Activated T-cell treated with anti-CD3 and anti-CD28 coated beads, Interleukin-2, amount 50 U/mL, for 24 hours (primary cell): ENCODE measurements at regions not wholly inside any gene's neighbourhood (a gene's known extent, or its start where the extent isn't known, plus 50 kb on each side); places are given as distances from the start of the nearest gene placed in this dataset.
"Not testable (repeated sequence)": the region's sequence is repeated elsewhere in the genome, so short reads cannot be mapped to it uniquely, and the experiment has no call there.

Experiments used
- DNase-seq: peaks from one replicate; pipeline ENCODE4 v3.0.0-alpha.2; 2020
- H3K27ac Mint-ChIP-seq: 2 replicates; pipeline ENCODE4 v1.8.0; 2020; ENCODE audit warnings: mild to moderate bottlenecking, mixed read lengths
- H3K27me3 Mint-ChIP-seq: 2 replicates; pipeline ENCODE4 v1.8.0; 2020; ENCODE audit warnings: mixed read lengths
- H3K36me3 Mint-ChIP-seq: 2 replicates; pipeline ENCODE4 v1.8.0; 2020; ENCODE audit warnings: low read depth, mixed read lengths
- H3K4me1 Mint-ChIP-seq: 2 replicates; pipeline ENCODE4 v1.8.0; 2020; ENCODE audit warnings: low read depth, mixed read lengths
- H3K4me3 Mint-ChIP-seq: 2 replicates; pipeline ENCODE4 v1.8.0; 2020; ENCODE audit warnings: mild to moderate bottlenecking, moderate library complexity, mixed read lengths
- H3K9me3 Mint-ChIP-seq: 2 replicates; pipeline ENCODE4 v1.8.0; 2020; ENCODE audit warnings: mixed read lengths

DNA sequence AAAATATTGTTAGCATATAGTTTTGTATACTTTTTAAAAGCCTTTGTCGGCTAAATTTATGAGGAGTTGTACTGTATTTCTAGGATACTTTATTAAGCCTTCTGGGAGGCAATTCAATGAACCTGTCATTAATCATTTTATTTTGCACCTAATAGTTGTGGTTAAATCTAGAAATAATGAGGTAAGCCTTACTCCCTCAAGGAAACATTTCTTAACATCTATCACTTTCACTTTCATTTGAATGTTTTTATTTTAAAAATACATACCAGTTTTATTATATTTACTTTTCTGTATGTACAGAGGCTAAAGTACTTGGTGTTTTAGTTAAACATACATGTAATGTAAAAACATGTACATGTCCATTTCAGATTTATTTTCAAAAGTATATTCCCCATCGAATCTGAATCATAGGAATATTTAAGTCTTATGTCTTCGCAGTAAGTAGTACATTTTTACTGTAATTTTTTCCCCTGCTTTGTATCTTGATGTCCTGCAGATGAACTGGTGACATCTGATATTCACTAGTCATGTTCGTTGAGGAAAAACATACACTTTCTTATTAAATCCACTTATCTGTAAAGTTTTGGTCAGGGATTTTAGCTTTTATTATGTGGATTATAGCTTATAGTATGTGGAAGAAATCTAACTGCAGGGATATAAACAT, 82.8 kb downstream of the DISP1 start:
- H3K4me1 Mint-ChIP-seq: peaks cover 21% of the 10 kb centered on the region
- peak overlapping the region; percentile 87 for H3K27ac Mint-ChIP-seq
- DNase-seq: no peak
- peak overlapping the region; percentile 59 for H3K4me3 Mint-ChIP-seq
- H3K27me3 Mint-ChIP-seq: no peaks in the 10 kb centered on the region
- H3K9me3 Mint-ChIP-seq: peaks cover 3% of the 10 kb centered on the region
- H3K36me3 Mint-ChIP-seq: peaks cover 8% of the 10 kb centered on the region

GRCh38 chr1:222898191-222898527, 83.3 kb downstream of the DISP1 start:
- no peak for DNase-seq
- Mint-ChIP-seq H3K27ac (peak overlapping the region; percentile 87), H3K27me3 (no peaks in the 10 kb centered on the region), H3K36me3 (peaks cover 8% of the 10 kb centered on the region), H3K4me3 (peak overlapping the region; percentile 59), H3K9me3 (peaks cover 3% of the 10 kb centered on the region), H3K4me1 (peaks cover 21% of the 10 kb centered on the region)

GRCh38 chr1:222899471-222899870, 84.6 kb downstream of the DISP1 start:
- H3K4me3 Mint-ChIP-seq: no peak overlapping the region
- H3K36me3 Mint-ChIP-seq: peaks cover 8% of the 10 kb centered on the region
- no peak for DNase-seq
- H3K27me3 Mint-ChIP-seq: no peaks in the 10 kb centered on the region
- H3K27ac Mint-ChIP-seq: no peak overlapping the region
- peaks cover 21% of the 10 kb centered on the region for H3K4me1 Mint-ChIP-seq
- peaks cover 3% of the 10 kb centered on the region for H3K9me3 Mint-ChIP-seq

DNA sequence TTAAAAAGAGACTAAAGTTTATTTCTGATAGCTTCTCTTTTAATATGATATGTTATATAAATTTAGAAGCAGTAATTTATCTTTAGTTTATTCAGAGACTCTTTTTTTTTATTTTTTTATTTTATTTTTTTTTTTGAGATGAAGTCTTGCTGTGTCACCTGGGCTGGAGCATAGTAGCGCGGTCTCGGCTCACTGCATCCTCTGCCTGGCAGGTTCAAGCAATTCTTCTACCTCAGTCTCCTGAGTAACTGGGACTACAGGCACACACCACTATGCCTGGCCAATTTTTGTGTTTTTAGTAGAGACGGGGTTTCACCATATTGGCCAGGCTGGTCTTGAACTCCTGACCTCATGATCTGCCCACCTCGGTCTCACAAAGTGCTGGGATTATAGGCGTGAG, 89.6 kb downstream of the DISP1 start:
- no peak for DNase-seq
- Mint-ChIP-seq H3K4me1 (no peaks in the 10 kb centered on the region), H3K27ac (no peak overlapping the region), H3K9me3 (peaks cover 3% of the 10 kb centered on the region), H3K36me3 (peaks cover 8% of the 10 kb centered on the region), H3K27me3 (no peaks in the 10 kb centered on the region), H3K4me3 (no peak overlapping the region)

GRCh38 chr1:222905151-222905550, 90.3 kb downstream of the DISP1 start:
- H3K9me3 Mint-ChIP-seq: peaks cover 3% of the 10 kb centered on the region

GRCh38 chr1:222906271-222906739, 91.5 kb downstream of the DISP1 start:
- H3K4me3 Mint-ChIP-seq, H3K4me1 Mint-ChIP-seq, H3K36me3 Mint-ChIP-seq, H3K27me3 Mint-ChIP-seq, H3K27ac Mint-ChIP-seq, H3K9me3 Mint-ChIP-seq, DNase-seq: not testable (repeated sequence)

More at GRCh38 chr1:222905151-222905550, 90.3 kb downstream of the DISP1 start:
- no peak overlapping the region for H3K4me3 Mint-ChIP-seq
- peaks cover 8% of the 10 kb centered on the region for H3K36me3 Mint-ChIP-seq
- no peaks in the 10 kb centered on the region for H3K27me3 Mint-ChIP-seq
- no peaks in the 10 kb centered on the region for H3K4me1 Mint-ChIP-seq
- no peak overlapping the region for H3K27ac Mint-ChIP-seq
- no peak for DNase-seq

- no peak overlapping the region for H3K4me3 Mint-ChIP-seq
- no peaks in the 10 kb centered on the region for H3K9me3 Mint-ChIP-seq
- H3K27ac Mint-ChIP-seq: no peak overlapping the region
- no peak for DNase-seq
- H3K36me3 Mint-ChIP-seq: no peaks in the 10 kb centered on the region
- no peaks in the 10 kb centered on the region for H3K27me3 Mint-ChIP-seq
- H3K4me1 Mint-ChIP-seq: peaks cover 3% of the 10 kb centered on the region
Measured at GRCh38 chr1:222909586-222909985, 94.7 kb downstream of the DISP1 start.

DNA sequence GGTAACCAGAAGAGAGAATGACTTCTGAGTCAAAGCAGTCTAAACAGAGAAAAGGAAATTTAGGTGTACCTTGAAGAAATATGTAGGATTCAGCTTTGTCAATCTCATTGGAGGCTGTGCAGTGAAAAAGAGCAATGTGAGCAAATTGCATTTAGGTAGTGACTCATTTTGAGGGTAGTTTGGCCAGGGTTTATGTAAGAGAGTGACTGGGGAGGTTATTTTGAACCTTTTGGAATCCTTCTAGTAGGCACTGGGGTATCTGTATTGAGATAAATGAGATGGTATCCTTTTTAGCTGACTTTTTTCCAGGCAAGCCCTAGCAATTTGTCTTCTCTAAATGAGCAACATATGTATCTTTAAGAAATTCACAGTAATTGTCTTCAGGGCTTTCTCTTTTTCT, 95.9 kb downstream of the DISP1 start:
- H3K27ac Mint-ChIP-seq: no peak overlapping the region
- H3K4me1 Mint-ChIP-seq: peaks cover 3% of the 10 kb centered on the region
- DNase-seq: no peak
- H3K4me3 Mint-ChIP-seq: no peak overlapping the region
- no peaks in the 10 kb centered on the region for H3K27me3 Mint-ChIP-seq
- H3K36me3 Mint-ChIP-seq: no peaks in the 10 kb centered on the region
- peaks cover 6% of the 10 kb centered on the region for H3K9me3 Mint-ChIP-seq

DNA sequence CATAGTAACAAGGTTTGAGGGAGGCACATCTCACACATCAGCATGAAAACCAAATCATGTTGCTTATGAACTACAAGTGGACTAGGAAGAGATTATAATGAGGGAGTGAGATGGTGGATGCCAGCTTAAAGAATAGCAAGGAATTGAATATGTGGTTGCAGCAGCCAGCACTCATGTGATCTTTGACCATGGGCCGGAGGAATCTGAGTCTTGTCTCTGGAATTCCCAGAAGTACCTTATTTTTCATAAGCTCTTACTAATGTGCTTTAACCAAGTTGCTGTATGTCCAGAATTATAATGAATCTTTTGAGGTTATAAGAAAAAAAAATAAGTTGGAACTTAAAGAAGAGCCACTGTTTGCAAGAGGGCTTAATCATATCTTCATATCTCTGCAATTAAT, 97.0 kb downstream of the DISP1 start:
- DNase-seq: no peak
- H3K27ac Mint-ChIP-seq: no peak overlapping the region
- H3K9me3 Mint-ChIP-seq: peaks cover 10% of the 10 kb centered on the region
- H3K27me3 Mint-ChIP-seq: no peaks in the 10 kb centered on the region
- H3K4me3 Mint-ChIP-seq: no peak overlapping the region
- no peaks in the 10 kb centered on the region for H3K36me3 Mint-ChIP-seq
- peaks cover 3% of the 10 kb centered on the region for H3K4me1 Mint-ChIP-seq

DNA sequence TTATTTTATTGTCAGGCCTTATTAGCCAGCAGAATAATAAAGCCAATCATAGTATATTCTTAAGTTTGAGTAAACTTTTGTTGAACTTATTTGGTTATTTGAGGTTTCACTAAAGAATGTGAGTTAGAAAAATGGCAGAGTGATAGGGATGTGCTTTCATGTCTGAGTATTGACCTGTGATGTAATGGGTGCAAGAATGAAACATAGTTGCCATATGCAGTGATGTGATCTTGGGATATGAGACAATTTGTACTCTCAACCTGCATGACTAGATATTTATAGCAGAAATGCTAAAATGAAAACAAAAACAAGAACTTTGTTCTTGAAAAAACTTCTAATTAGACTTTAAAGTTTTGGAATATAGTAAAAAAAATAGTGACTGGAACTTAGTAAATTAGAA, 97.9 kb downstream of the DISP1 start:
- Mint-ChIP-seq H3K27me3 (no peaks in the 10 kb centered on the region), H3K27ac (no peak overlapping the region), H3K36me3 (peaks cover 2% of the 10 kb centered on the region), H3K9me3 (peaks cover 18% of the 10 kb centered on the region), H3K4me1 (peaks cover 3% of the 10 kb centered on the region), H3K4me3 (no peak overlapping the region)
- DNase-seq: no peak

- peaks cover 19% of the 10 kb centered on the region for H3K9me3 Mint-ChIP-seq
- DNase-seq: no peak
- H3K36me3 Mint-ChIP-seq: peaks cover 4% of the 10 kb centered on the region
- H3K27me3 Mint-ChIP-seq: no peaks in the 10 kb centered on the region
- no peak overlapping the region for H3K4me3 Mint-ChIP-seq
- peaks cover 3% of the 10 kb centered on the region for H3K4me1 Mint-ChIP-seq
- H3K27ac Mint-ChIP-seq: no peak overlapping the region
Measured at GRCh38 chr1:222914861-222915632, 100.2 kb downstream of the DISP1 start.

GRCh38 chr1:222916100-222916499, 101.3 kb downstream of the DISP1 start:
- Mint-ChIP-seq H3K27me3 (no peaks in the 10 kb centered on the region), H3K4me1 (no peaks in the 10 kb centered on the region), H3K36me3 (peaks cover 4% of the 10 kb centered on the region), H3K4me3 (no peak overlapping the region), H3K27ac (no peak overlapping the region), H3K9me3 (peaks cover 19% of the 10 kb centered on the region)
- DNase-seq: no peak

- Mint-ChIP-seq H3K4me1 (no peaks in the 10 kb centered on the region), H3K4me3 (no peak overlapping the region)
Measured at GRCh38 chr1:222918801-222919477, 104.1 kb downstream of the DISP1 start.

DNA sequence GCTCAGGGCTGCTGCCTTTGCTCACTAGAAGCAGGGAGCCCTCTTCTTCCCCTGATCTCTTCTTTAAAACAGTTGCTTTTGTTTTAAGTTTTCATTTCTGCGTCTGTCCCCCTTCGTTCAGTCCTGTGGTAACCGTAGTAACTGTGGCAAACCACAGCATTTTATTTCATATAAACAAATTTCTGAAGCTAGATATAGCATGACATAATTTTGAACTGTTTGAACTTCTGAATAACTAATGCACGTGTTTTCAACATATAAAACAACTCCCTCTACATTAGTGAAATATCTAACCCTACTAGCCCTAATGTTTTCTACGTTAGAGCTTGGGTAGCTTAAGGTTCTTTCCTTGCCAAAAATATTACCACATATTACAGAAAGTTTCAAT, 104.6 kb downstream of the DISP1 start:
- no peaks in the 10 kb centered on the region for H3K4me1 Mint-ChIP-seq
- no peak overlapping the region for H3K4me3 Mint-ChIP-seq
- peaks cover 19% of the 10 kb centered on the region for H3K9me3 Mint-ChIP-seq
- no peaks in the 10 kb centered on the region for H3K27me3 Mint-ChIP-seq
- no peak for DNase-seq
- no peak overlapping the region for H3K27ac Mint-ChIP-seq
- H3K36me3 Mint-ChIP-seq: peaks cover 4% of the 10 kb centered on the region

More at GRCh38 chr1:222918801-222919477, 104.1 kb downstream of the DISP1 start:
- peaks cover 4% of the 10 kb centered on the region for H3K36me3 Mint-ChIP-seq
- DNase-seq: no peak
- peaks cover 19% of the 10 kb centered on the region for H3K9me3 Mint-ChIP-seq
- no peaks in the 10 kb centered on the region for H3K27me3 Mint-ChIP-seq
- no peak overlapping the region for H3K27ac Mint-ChIP-seq

GRCh38 chr1:222920169-222920568, 105.3 kb downstream of the DISP1 start:
- peaks cover 19% of the 10 kb centered on the region for H3K9me3 Mint-ChIP-seq
- no peaks in the 10 kb centered on the region for H3K27me3 Mint-ChIP-seq
- no peak overlapping the region for H3K27ac Mint-ChIP-seq
- peaks cover 4% of the 10 kb centered on the region for H3K36me3 Mint-ChIP-seq
- no peak for DNase-seq
- H3K4me1 Mint-ChIP-seq: no peaks in the 10 kb centered on the region
- H3K4me3 Mint-ChIP-seq: no peak overlapping the region
